GM12874 (cell line): ENCODE measurements at regions not wholly inside any gene's neighbourhood (a gene's known extent, or its start where the extent isn't known, plus 50 kb on each side); places are given as distances from the start of the nearest gene placed in this dataset.
A peak's percentile ranks its signal among the peaks of the same experiment; 100 is the strongest.

Source experiments
- TF ChIP-seq, protein P1 (sequence below): IDR thresholded peaks from 2 replicates; pipeline ENCODE4 v1.5.1; 2011; ENCODE audit warnings: low read depth, mild to moderate bottlenecking, control low read depth, low read length, moderate library complexity; ENCODE audit not compliant: insufficient read depth

DNA sequence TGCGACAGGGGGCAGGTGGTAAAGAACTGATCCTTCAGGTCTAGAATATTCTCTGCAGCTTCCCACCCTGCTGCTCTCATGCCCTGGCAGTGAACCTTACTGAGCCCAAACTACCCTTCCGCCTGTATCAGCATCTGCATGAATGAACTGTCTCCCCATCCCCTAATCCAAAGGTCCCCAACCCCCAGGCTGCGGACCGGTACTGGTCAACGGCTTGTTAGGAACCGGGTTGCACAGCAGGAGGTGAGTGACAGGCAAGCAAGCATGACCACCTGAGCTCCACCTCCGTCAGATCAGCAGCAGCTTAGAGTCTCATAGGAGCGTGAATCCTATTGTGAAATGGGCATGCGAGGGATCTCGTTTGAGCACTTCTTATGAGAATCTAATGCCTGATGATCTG is 58.2 kb upstream of the LMO1 start:
- TF ChIP-seq, protein P1, sequence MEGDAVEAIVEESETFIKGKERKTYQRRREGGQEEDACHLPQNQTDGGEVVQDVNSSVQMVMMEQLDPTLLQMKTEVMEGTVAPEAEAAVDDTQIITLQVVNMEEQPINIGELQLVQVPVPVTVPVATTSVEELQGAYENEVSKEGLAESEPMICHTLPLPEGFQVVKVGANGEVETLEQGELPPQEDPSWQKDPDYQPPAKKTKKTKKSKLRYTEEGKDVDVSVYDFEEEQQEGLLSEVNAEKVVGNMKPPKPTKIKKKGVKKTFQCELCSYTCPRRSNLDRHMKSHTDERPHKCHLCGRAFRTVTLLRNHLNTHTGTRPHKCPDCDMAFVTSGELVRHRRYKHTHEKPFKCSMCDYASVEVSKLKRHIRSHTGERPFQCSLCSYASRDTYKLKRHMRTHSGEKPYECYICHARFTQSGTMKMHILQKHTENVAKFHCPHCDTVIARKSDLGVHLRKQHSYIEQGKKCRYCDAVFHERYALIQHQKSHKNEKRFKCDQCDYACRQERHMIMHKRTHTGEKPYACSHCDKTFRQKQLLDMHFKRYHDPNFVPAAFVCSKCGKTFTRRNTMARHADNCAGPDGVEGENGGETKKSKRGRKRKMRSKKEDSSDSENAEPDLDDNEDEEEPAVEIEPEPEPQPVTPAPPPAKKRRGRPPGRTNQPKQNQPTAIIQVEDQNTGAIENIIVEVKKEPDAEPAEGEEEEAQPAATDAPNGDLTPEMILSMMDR, result no peak

DNA sequence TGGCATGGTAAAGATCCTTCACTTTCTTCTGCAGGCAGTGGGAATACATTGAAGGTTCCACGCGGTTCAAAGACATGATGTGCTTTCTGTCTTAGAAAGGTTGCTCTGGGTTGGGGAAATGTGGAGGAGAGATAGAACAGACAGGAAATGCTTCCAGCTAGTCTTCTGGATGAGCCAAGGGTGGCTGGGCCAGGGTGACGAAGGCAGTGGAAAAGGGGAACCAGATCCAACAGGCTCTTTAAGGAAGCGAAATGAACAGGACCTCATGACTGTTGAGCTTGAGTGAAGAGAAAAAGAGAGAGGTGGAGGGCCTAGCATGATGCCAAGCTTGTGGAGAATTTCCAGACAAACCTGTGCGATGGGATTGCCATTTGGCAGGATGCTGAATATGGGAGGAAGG is 56.4 kb upstream of the LMO1 start:
- TF ChIP-seq, protein P1, result no peak

DNA sequence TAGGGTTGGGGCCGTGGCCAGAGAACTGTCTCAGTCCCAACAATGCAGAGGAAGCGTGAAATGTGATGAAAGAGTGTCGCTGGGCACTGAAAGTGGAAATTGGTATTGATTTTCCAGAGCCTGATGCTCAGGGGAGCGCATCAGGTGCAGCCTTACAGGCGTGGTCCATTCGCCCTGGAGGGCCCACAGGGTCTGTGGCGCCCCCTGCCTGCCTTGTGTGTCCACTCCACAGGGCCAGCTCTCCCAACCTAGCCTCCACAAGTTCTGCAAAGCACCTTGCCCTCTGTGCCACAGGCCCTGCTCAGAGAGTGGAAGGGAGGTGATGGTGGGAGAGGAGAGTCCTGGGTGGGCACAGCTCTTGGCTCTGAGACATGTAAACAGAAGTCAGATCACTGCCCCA is 54.9 kb upstream of the LMO1 start:
- TF ChIP-seq, protein P1, result peak; percentile 43

DNA sequence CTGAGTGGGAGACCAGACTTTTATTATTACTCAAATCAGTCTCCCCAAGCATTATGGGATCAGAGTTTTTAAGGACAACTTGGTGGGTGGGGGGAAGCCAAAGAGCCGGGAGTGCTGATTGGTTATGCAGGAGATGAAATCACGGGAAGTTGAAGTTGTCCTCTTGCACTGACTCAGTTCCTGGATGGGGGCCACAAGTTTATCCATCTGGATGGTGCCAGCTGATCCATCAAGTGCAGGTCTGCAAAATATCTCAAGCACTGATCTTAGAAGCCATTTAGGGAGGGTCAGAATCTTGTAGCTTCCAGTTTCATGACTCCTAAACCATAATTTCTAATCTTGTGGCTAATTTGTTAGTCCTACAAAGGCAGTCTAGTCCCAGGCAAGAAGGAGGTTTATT is 53.5 kb upstream of the LMO1 start:
- TF ChIP-seq, protein P1, result no peak

DNA sequence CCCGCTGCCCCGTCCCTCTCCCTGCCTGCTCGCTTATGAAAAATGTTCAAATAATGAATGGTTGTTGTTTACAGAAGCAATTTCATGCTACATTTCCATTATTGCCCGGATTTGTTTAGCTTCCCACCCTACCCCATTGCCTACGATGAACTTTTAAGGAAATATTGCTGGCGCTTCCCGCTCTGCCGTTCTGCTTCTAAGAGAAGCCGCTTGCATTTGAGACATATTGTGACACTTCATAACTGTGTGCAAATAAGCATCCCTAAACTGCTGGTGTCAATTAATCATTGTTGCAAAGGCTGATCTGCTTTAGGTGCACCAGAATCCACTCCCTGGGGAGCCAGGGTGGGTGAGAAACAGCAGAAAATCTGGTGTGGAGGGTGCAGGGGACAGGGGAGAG is 52.3 kb upstream of the LMO1 start:
- TF ChIP-seq, protein P1, result no peak

DNA sequence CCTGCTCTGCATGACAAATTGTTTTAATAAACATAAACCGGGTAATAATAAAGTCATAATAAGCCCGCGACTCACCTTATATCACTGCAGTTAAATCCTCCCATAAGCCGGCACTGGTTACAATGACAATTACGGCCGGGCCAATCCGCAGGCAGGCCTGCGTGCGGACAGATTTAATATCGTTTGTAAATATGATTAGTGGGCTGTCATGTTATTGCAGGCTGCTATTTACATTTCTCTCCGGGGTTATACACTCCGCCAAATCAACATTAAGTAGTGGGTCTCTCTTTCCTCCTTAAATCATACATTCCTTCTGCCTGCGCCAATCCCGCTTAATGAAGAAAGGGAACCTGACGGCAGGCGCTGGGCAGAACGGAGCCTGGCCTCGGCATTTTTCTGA is 51.8 kb upstream of the LMO1 start:
- TF ChIP-seq, protein P1, result no peak

DNA sequence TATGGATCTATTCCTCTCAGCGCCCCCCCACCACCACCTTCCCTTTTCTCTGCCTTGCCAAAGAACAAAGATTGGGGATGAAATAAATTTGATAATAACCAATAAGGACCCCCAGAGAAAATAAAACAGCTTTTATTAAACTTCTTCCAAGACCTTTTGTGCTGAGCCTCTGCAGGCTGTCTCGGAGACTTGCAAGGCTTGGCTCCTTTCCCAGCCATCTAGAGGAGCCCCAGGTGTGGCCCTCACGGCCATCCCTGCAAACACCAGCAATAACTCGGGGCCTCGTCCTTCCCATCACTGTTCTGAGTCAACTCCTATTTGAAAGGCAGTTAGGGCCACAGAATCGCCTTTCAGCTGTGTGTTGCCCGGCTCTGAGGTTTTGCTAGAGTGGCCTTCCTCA is 51.2 kb upstream of the LMO1 start:
- TF ChIP-seq, protein P1, result no peak
